Skeletal muscle tissue (tissue), 3 donors: ENCODE measurements at regions not wholly inside any gene's neighbourhood (a gene's known extent, or its start where the extent isn't known, plus 50 kb on each side); places are given as distances from the start of the nearest gene placed in this dataset.

ENCODE experiments used
- H3K27ac ChIP-seq: one replicate; pipeline ENCODE4 v1.7.0; 2013; ENCODE audit warnings: mild to moderate bottlenecking, low read depth, low read length, inconsistent platforms
- H3K27me3 ChIP-seq, 3 donors: one replicate each; pipeline ENCODE4 v1.7.0; 2013; ENCODE audit warnings: low read length in 3 of 3; ENCODE audit not compliant: control insufficient read depth in 3 of 3, insufficient read depth in 3 of 3
- H3K36me3 ChIP-seq, 3 donors: one replicate each; pipeline ENCODE4 v1.7.0; 2013; ENCODE audit warnings: low read length in 3 of 3; ENCODE audit not compliant: control insufficient read depth in 3 of 3, insufficient read depth in 3 of 3
- H3K4me1 ChIP-seq, 3 donors: one replicate each; pipeline ENCODE4 v1.7.0; 2013; ENCODE audit warnings: low read length in 3 of 3, mild to moderate bottlenecking in 3 of 3; ENCODE audit not compliant: control insufficient read depth in 3 of 3, insufficient read depth in 3 of 3
- H3K4me3 ChIP-seq, 3 donors: one replicate each; pipeline ENCODE4 v1.7.0; 2013; ENCODE audit warnings: low read length in 3 of 3
- H3K9ac ChIP-seq, 3 donors: one replicate each; pipeline ENCODE4 v1.7.0; 2013; ENCODE audit warnings: low read length in 3 of 3, mild to moderate bottlenecking in 3 of 3, moderate library complexity in 2 of 3, low read depth in 1 of 3
- H3K9me3 ChIP-seq, 3 donors: one replicate each; pipeline ENCODE4 v1.7.0; 2013; ENCODE audit warnings: low read length in 3 of 3; ENCODE audit not compliant: control insufficient read depth in 3 of 3
- donor health status: Osteomylitis.

GRCh38 chr17:55587608-55588139, 76.4 kb upstream of the SMIM36 start:
- Histone ChIP-seq H3K4me1 (peaks cover 0 to 10% (median 8%) of the 10 kb centered on the region in 3 donors), H3K27ac (peak overlapping the region; percentile 31), H3K36me3 (no peaks in the 10 kb centered on the region), H3K27me3 (no peaks in the 10 kb centered on the region), H3K9me3 (no peaks in the 10 kb centered on the region), H3K9ac (no peak overlapping the region), H3K4me3 (no peak overlapping the region)

- Histone ChIP-seq H3K36me3 (no peaks in the 10 kb centered on the region), H3K27ac (no peak overlapping the region), H3K9me3 (no peaks in the 10 kb centered on the region), H3K27me3 (no peaks in the 10 kb centered on the region), H3K4me1 (peaks cover 0 to 10% (median 8%) of the 10 kb centered on the region in 3 donors), H3K4me3 (no peak overlapping the region), H3K9ac (no peak overlapping the region)
Observed at GRCh38 chr17:55585629-55586028, 74.4 kb upstream of the SMIM36 start.

GRCh38 chr17:55584861-55585260, 73.6 kb upstream of the SMIM36 start:
- H3K27me3 ChIP-seq: no peaks in the 10 kb centered on the region
- no peaks in the 10 kb centered on the region for H3K36me3 ChIP-seq
- H3K27ac ChIP-seq: no peak overlapping the region
- H3K9ac ChIP-seq: no peak overlapping the region
- H3K9me3 ChIP-seq: no peaks in the 10 kb centered on the region
- H3K4me3 ChIP-seq: no peak overlapping the region
- H3K4me1 ChIP-seq: peaks cover 0 to 10% (median 8%) of the 10 kb centered on the region in 3 donors

- Histone ChIP-seq H3K4me3 (no peak overlapping the region), H3K4me1 (peaks cover 0 to 10% (median 5%) of the 10 kb centered on the region in 3 donors), H3K36me3 (no peaks in the 10 kb centered on the region), H3K9ac (no peak overlapping the region), H3K27ac (no peak overlapping the region), H3K9me3 (no peaks in the 10 kb centered on the region), H3K27me3 (no peaks in the 10 kb centered on the region)
Observed at GRCh38 chr17:55584055-55584685, 72.9 kb upstream of the SMIM36 start.

- no peaks in the 10 kb centered on the region for H3K27me3 ChIP-seq
- H3K9ac ChIP-seq: no peak overlapping the region
- no peaks in the 10 kb centered on the region for H3K9me3 ChIP-seq
- H3K4me1 ChIP-seq: peaks cover 0 to 10% (median 3%) of the 10 kb centered on the region in 3 donors
- no peak overlapping the region for H3K27ac ChIP-seq
- no peaks in the 10 kb centered on the region for H3K36me3 ChIP-seq
- H3K4me3 ChIP-seq: no peak overlapping the region
Observed at GRCh38 chr17:55582897-55583296, 71.6 kb upstream of the SMIM36 start.

- Histone ChIP-seq H3K4me1 (peaks cover 0 to 17% (median 9%) of the 10 kb centered on the region in 3 donors), H3K9ac (no peak overlapping the region), H3K4me3 (no peak overlapping the region), H3K27ac (no peak overlapping the region), H3K27me3 (no peaks in the 10 kb centered on the region), H3K36me3 (no peaks in the 10 kb centered on the region), H3K9me3 (no peaks in the 10 kb centered on the region)
Observed at GRCh38 chr17:55580596-55581133, 69.4 kb upstream of the SMIM36 start.

- no peaks in the 10 kb centered on the region for H3K36me3 ChIP-seq
- no peaks in the 10 kb centered on the region for H3K9me3 ChIP-seq
- peak overlapping the region; percentile 74 for H3K27ac ChIP-seq
- H3K27me3 ChIP-seq: no peaks in the 10 kb centered on the region
- peak overlapping the region in 1 of 3 donors; percentile 57 for H3K4me3 ChIP-seq
- peaks cover 0 to 7% (median 6%) of the 10 kb centered on the region in 3 donors for H3K4me1 ChIP-seq
- H3K9ac ChIP-seq: peak overlapping the region in 1 of 3 donors; percentile 71
Observed at GRCh38 chr17:55577687-55578086, 66.4 kb upstream of the SMIM36 start.

- Histone ChIP-seq H3K9ac (peak overlapping the region; percentile 24 to 73 (median 71)), H3K4me3 (peak overlapping the region; percentile 51 to 66 (median 62)), H3K9me3 (no peaks in the 10 kb centered on the region), H3K36me3 (no peaks in the 10 kb centered on the region), H3K4me1 (peaks cover 0 to 7% (median 6%) of the 10 kb centered on the region in 3 donors), H3K27ac (peak overlapping the region; percentile 74), H3K27me3 (no peaks in the 10 kb centered on the region)
Observed at GRCh38 chr17:55576996-55577586, 65.8 kb upstream of the SMIM36 start.

- Histone ChIP-seq H3K36me3 (no peaks in the 10 kb centered on the region), H3K4me3 (peak overlapping the region; percentile 51 to 66 (median 62)), H3K27ac (peak overlapping the region; percentile 74), H3K27me3 (no peaks in the 10 kb centered on the region), H3K4me1 (peaks cover 0 to 7% (median 6%) of the 10 kb centered on the region in 3 donors), H3K9ac (peak overlapping the region; percentile 11 to 73 (median 71)), H3K9me3 (no peaks in the 10 kb centered on the region)
Observed at GRCh38 chr17:55576237-55576995, 65.2 kb upstream of the SMIM36 start.
